HepG2 (cell line): ENCODE measurements at regions not wholly inside any gene's neighbourhood (a gene's known extent, or its start where the extent isn't known, plus 50 kb on each side); places are given as distances from the start of the nearest gene placed in this dataset.

Experiments
- ATAD3A ChIP-seq: sonication (generic); formaldehyde crosslinking; IDR thresholded peaks from 2 replicates; pipeline ENCODE4 v1.4.0; 2020; ENCODE audit warnings: missing genetic modification reagents
- IRF2 ChIP-seq: IDR thresholded peaks from 2 replicates; pipeline ENCODE4 v1.6.1; 2018; ENCODE audit warnings: missing genetic modification reagents, missing compliant biosample characterization
- MEF2D ChIP-seq: sonication (generic); formaldehyde crosslinking; IDR thresholded peaks from 2 replicates; pipeline ENCODE4 v1.5.1; 2020; ENCODE audit warnings: mild to moderate bottlenecking, missing genetic modification reagents
- NR2C2 ChIP-seq: sonication (generic); formaldehyde crosslinking; IDR thresholded peaks from 2 replicates; pipeline ENCODE4 v1.4.0; 2020; ENCODE audit warnings: missing genetic modification reagents, mild to moderate bottlenecking, moderate library complexity, borderline replicate concordance
- SALL1 ChIP-seq: sonication (generic); formaldehyde crosslinking; IDR thresholded peaks from 2 replicates; pipeline ENCODE4 v1.8.0; 2022; ENCODE audit warnings: mild to moderate bottlenecking, missing genetic modification reagents
- SOX13 ChIP-seq, 3 experiments: fragments of 450-650 bp in 1 of 3; sonication (generic) in 1 of 3; formaldehyde crosslinking in 1 of 3; IDR thresholded peaks in 2 of 3; conservative IDR thresholded peaks in 1 of 3; 2 replicates each; pipeline versions ENCODE4 v1.5.0 to v1.6.1; 2016 to 2020; ENCODE audit warnings: antibody characterized with exemption in 1 of 3, mild to moderate bottlenecking in 1 of 3, missing compliant biosample characterization in 1 of 3, missing genetic modification reagents in 1 of 3, moderate library complexity in 1 of 3
- ZNF530 ChIP-seq: sonication (generic); formaldehyde crosslinking; IDR thresholded peaks from 2 replicates; pipeline ENCODE4 v1.5.0; 2020; ENCODE audit warnings: low read depth, mild to moderate bottlenecking, missing genetic modification reagents
- ZNF768 ChIP-seq: sonication (generic); formaldehyde crosslinking; IDR thresholded peaks from 2 replicates; pipeline ENCODE4 v1.4.0; 2020; ENCODE audit warnings: missing genetic modification reagents
- ZZZ3 ChIP-seq: sonication (generic); formaldehyde crosslinking; IDR thresholded peaks from 2 replicates; pipeline ENCODE4 v1.4.0; 2020; ENCODE audit warnings: missing genetic modification reagents, mild to moderate bottlenecking, borderline replicate concordance
- TF ChIP-seq, protein P1 (sequence below): sonication (generic); formaldehyde crosslinking; IDR thresholded peaks from 2 replicates; pipeline ENCODE4 v1.4.0; 2020; ENCODE audit warnings: mild to moderate bottlenecking, missing genetic modification reagents
- TF ChIP-seq, protein P2 (sequence below): sonication (generic); formaldehyde crosslinking; IDR thresholded peaks from 2 replicates; pipeline ENCODE4 v1.4.0; 2020; ENCODE audit warnings: missing genetic modification reagents
- TF ChIP-seq, protein P3 (sequence below): sonication (generic); formaldehyde crosslinking; IDR thresholded peaks from 2 replicates; pipeline ENCODE4 v1.8.1; 2023; ENCODE audit warnings: missing genetic modification reagents, inconsistent platforms, borderline replicate concordance
- TF ChIP-seq, protein P4 (sequence below): sonication (generic); formaldehyde crosslinking; IDR thresholded peaks from 2 replicates; pipeline ENCODE4 v1.8.0; 2022; ENCODE audit warnings: mild to moderate bottlenecking, missing genetic modification reagents

DNA sequence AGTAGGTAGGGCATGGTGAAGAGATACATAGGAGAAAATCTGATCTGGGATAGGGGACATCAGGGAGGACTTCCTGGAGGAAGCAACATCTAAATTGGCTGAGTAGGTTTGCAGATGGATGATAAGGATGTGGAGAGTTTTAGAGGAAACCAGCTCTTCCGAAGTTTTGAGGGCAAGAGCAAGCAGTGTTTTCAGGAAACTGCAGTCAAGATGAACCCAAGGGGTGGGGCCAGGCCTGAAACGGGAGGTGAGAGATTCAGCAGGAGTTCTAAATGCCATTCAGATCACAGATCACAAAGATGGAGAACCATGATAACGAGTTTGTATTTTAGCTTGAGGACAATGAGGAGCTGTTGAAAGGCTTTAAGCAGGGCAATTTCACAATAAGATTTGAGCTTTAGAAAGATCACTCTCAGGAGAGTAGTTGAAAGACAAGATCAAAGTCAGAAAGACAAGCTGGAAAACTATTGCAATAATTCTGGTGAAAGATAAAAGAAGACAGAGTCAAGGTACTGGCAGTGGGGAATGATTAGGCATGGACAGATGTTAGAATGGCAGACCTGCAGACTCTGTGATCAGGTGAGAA, 70.1 kb upstream of the PLXNC1 start (continued):
- TF ChIP-seq, protein P1, sequence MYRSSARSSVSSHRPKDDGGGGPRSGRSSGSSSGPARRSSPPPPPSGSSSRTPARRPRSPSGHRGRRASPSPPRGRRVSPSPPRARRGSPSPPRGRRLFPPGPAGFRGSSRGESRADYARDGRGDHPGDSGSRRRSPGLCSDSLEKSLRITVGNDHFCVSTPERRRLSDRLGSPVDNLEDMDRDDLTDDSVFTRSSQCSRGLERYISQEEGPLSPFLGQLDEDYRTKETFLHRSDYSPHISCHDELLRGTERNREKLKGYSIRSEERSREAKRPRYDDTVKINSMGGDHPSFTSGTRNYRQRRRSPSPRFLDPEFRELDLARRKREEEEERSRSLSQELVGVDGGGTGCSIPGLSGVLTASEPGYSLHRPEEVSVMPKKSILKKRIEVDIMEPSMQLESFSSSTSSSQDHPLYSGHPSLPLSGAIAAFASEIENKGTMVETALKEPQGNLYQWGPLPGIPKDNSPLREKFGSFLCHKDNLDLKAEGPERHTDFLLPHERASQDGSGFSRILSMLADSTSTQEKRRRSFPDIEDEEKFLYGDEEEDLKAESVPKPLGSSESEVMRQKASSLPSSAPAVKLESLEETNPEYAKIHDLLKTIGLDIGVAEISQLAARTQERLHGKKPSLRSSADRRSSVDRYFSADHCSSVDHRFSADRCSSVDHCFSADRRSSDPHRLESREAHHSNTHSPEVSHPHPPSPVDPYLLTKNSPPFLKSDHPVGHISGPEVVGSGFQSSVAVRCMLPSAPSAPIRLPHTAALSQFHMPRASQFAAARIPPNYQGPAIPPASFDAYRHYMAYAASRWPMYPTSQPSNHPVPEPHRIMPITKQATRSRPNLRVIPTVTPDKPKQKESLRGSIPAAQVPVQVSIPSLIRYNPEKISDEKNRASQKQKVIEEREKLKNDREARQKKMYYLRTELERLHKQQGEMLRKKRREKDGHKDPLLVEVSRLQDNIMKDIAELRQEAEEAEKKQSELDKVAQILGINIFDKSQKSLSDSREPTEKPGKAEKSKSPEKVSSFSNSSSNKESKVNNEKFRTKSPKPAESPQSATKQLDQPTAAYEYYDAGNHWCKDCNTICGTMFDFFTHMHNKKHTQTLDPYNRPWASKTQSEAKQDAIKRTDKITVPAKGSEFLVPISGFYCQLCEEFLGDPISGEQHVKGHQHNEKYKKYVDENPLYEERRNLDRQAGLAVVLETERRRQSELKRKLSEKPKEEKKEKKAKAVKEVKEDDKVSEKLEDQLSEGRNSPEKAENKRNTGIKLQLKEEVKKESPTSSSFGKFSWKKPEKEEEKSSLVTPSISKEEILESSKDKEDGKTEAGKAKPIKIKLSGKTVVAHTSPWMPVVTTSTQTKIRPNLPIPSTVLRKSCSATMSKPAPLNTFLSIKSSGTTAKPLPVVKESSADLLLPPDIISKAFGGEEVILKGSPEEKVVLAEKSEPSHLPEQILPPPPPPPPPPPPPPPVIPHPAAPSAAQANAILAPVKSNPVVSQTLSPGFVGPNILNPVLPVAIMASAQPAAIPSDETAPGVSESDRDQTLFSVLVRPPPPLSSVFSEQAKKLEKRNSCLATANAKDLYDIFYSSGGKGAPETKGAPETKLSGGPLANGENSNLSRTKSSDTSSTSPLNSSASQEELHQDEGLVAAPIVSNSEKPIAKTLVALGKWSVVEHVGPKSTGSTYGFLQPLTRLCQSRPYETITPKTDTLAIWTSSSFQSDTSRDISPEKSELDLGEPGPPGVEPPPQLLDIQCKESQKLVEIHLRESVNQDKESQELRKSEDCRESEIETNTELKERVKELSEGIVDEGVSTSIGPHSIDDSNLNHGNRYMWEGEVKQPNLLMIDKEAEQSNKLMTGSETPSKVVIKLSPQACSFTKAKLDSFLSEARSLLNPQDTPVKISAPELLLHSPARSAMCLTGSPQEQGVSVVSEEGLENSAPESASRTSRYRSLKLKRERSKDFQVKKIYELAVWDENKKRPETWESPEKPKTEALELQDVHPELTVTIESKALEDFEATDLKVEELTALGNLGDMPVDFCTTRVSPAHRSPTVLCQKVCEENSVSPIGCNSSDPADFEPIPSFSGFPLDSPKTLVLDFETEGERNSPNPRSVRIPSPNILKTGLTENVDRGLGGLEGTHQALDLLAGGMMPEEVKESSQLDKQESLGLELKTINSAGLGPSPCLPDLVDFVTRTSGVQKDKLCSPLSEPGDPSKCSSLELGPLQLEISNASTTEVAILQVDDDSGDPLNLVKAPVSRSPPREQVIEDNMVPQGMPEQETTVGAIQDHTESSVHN, result no peak
- TF ChIP-seq, protein P2, sequence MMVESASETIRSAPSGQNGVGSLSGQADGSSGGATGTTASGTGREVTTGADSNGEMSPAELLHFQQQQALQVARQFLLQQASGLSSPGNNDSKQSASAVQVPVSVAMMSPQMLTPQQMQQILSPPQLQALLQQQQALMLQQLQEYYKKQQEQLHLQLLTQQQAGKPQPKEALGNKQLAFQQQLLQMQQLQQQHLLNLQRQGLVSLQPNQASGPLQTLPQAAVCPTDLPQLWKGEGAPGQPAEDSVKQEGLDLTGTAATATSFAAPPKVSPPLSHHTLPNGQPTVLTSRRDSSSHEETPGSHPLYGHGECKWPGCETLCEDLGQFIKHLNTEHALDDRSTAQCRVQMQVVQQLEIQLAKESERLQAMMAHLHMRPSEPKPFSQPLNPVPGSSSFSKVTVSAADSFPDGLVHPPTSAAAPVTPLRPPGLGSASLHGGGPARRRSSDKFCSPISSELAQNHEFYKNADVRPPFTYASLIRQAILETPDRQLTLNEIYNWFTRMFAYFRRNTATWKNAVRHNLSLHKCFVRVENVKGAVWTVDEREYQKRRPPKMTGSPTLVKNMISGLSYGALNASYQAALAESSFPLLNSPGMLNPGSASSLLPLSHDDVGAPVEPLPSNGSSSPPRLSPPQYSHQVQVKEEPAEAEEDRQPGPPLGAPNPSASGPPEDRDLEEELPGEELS (CRISPR knock-in tag), result no peak; the same call in 1 of the 2 replicates
- TF ChIP-seq ZZZ3 (CRISPR knock-in tag) (no peak), ZNF530 (CRISPR knock-in tag) (no peak), MEF2D (no peak), ATAD3A (no peak), IRF2 (no peak), SOX13 (IDR thresholded peaks at IDR 0.05) (no peak; the same call in 1 of the 2 replicates), SOX13 (CRISPR knock-in tag; conservative IDR thresholded peaks at IDR 0.05 in 1 of 2, IDR thresholded peaks at IDR 0.05 in 1 of 2) (peak in 1 of 2 experiments; percentile 92; a peak in 2 of 4 replicates), ZNF768 (CRISPR knock-in tag) (no peak), SALL1 (0 out of 2 replicates have a peak, but pooled peaks have one; percentile 24), NR2C2 (CRISPR knock-in tag) (no peak)
- TF ChIP-seq, protein P3, sequence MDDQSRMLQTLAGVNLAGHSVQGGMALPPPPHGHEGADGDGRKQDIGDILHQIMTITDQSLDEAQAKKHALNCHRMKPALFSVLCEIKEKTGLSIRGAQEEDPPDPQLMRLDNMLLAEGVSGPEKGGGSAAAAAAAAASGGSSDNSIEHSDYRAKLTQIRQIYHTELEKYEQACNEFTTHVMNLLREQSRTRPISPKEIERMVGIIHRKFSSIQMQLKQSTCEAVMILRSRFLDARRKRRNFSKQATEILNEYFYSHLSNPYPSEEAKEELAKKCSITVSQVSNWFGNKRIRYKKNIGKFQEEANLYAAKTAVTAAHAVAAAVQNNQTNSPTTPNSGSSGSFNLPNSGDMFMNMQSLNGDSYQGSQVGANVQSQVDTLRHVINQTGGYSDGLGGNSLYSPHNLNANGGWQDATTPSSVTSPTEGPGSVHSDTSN, result no peak
- TF ChIP-seq, protein P4, sequence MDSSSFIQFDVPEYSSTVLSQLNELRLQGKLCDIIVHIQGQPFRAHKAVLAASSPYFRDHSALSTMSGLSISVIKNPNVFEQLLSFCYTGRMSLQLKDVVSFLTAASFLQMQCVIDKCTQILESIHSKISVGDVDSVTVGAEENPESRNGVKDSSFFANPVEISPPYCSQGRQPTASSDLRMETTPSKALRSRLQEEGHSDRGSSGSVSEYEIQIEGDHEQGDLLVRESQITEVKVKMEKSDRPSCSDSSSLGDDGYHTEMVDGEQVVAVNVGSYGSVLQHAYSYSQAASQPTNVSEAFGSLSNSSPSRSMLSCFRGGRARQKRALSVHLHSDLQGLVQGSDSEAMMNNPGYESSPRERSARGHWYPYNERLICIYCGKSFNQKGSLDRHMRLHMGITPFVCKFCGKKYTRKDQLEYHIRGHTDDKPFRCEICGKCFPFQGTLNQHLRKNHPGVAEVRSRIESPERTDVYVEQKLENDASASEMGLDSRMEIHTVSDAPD (CRISPR knock-in tag), result no peak
